HG02981 (cell line): ENCODE measurements at regions not wholly inside any gene's neighbourhood (a gene's known extent, or its start where the extent isn't known, plus 50 kb on each side); places are given as distances from the start of the nearest gene placed in this dataset.

ENCODE experiments used
- ATAC-seq: cut with Tn5 transposase; IDR thresholded peaks from one replicate; pipeline ENCODE4 v1.9.1; 2021; ENCODE audit warnings: mild to moderate bottlenecking, moderate library complexity; ENCODE audit not compliant: unreplicated experiment

DNA sequence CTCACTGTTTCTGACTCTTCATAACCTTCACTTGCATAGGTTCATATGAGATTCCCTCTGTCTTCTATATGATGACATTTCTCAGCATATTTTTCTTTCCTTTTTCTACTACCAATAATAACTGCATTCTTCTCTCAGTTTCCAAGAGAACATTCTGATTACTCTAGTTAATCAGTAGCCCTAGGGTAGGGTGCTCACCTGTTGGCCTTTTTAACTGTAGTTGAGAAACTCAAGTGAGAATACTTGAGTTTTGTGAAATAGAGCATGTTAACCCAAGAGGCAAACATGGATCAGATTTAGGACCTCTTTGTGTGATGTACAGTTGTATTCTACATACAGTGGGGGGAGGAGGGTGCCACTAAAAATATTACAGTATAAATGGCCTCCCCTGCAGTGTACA is 308.0 kb downstream of the CMPK2 start:
- ATAC-seq: no peak

GRCh38 chr2:6562771-6563170 is 302.9 kb downstream of the CMPK2 start:
- no peak for ATAC-seq

DNA sequence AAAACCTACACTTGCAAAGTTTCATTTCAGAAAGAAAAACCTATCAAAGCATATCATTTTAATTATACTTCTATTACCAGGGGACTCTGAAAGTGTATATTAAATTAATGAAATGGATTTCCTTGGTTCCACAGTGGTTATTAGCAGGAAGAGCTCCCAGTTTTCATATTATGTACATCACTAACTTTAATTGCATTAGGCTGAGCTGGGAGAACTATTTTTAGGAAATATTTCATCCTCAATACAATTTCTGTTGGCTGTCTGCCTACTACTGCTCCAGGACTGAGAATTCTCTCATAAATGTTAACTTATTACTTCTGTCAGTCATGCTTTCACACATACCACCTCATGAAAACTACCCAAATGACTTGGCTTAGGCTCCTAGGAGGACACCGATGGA is 301.4 kb downstream of the CMPK2 start:
- no peak for ATAC-seq

DNA sequence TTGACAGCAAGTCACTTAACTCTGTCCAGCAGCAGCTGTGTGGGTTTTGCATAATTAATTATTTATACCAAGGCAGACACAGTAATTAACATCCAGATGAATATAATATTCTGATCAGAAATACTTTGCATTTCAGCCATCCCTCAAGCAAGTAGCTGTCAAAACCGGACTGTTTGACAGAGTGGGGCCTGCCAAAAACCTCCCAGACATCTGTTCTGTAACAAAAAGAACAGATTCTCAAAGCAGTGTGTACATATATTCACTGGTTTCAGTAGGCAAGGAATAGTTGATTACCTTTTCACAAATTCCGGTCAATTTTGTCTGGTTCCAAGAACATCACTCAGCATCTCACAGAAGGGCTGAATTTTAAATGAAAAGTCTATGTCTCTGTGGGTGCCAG is 291.6 kb downstream of the CMPK2 start:
- no peak for ATAC-seq

DNA sequence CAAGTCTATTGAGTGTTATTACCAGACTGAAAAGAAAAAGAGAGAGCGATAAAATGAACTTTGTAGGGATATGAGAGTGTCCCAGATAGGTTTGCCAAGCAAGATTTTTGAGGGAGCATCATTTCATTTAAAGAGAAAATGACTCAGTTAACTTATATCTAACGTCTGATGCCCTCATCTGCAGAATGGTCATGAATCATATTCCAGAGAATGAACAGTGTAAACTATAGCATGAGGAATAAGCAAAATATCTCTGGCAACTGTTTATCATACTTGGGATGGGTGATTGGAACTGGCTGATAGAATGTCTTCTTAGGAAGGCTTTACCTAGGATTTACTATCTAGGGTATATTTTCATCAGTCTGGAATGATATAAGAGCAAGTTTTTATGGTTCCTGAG is 289.4 kb downstream of the CMPK2 start:
- ATAC-seq: no peak

- no peak for ATAC-seq
Observed at GRCh38 chr2:6577960-6578359, 287.7 kb downstream of the CMPK2 start.

DNA sequence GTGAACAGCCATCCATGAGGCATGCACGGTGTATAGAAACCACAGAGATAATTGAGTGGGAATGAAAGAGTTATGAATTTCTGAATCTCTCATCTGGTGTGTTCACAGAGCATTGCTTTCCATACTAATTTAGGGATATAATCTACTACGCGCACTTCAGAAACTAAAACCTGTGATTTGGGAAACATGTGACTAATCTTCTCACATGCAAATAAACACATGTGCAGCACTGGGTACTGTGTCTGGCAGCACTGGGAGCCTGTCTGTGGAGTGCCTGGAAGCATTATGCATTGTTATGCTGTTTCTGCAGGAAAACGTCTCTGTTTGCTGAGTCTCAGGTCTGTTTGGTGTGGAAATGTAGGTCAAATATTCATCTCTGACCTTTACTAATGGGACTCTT is 287.3 kb downstream of the CMPK2 start:
- no peak for ATAC-seq

DNA sequence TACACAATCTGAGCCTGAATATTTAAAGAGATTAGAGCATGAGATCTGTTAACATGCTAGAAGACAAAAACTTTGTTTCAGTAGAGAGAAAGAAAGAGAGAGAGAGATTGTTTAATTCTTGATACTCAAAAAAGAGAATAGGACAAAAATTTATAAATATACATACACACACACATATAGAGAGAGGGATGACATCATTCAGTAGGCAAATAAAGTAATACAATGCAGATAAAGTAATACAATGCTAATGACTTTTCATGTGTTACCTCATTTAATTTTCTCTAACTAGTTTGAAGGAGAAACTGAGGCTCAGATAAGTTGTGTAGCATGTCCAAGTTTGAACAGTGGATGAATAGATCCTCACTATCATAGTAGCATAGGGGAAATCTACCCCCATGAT is 286.4 kb downstream of the CMPK2 start:
- no peak for ATAC-seq

DNA sequence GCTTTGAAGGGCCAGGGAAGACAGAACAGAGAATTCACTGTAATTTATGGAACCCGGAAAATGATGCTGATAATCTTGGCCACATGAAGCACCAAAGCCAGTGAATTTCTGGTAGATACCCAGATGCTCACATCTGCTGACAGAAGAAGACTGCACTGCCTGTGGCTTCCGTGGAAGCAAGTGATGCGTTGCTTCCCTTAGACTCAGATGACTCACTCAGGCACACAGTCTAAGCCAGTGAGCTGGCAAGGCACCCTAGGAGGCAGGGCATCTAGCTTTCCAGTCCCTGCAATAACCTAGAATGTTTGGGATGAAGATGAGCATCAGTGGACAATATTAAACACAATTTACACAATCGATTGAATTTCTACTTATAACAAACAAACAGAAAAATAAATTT is 284.7 kb downstream of the CMPK2 start:
- ATAC-seq: no peak

DNA sequence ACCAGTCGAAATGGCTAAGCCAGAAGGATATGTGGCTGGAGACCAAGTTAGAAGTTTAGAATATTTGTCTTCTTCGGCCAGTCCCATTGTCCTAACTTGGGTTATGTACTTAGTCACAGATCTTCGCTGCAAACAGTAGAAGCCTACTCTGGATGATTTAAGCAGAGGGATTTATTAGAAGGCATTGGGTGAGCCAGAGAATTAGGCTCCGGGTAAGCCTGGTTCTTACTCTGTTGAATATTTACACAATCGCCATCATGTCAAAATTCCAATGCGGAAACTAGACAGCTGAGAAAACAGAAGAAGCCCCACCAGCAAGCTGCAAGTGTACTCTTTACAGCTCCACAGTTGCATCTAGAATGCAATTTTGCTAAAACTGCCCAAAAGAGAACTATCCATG is 276.6 kb downstream of the CMPK2 start:
- ATAC-seq: no peak

- no peak for ATAC-seq
Observed at GRCh38 chr2:6590442-6590841, 275.3 kb downstream of the CMPK2 start.

- no peak for ATAC-seq
Observed at GRCh38 chr2:6602471-6602870, 263.2 kb downstream of the CMPK2 start.

DNA sequence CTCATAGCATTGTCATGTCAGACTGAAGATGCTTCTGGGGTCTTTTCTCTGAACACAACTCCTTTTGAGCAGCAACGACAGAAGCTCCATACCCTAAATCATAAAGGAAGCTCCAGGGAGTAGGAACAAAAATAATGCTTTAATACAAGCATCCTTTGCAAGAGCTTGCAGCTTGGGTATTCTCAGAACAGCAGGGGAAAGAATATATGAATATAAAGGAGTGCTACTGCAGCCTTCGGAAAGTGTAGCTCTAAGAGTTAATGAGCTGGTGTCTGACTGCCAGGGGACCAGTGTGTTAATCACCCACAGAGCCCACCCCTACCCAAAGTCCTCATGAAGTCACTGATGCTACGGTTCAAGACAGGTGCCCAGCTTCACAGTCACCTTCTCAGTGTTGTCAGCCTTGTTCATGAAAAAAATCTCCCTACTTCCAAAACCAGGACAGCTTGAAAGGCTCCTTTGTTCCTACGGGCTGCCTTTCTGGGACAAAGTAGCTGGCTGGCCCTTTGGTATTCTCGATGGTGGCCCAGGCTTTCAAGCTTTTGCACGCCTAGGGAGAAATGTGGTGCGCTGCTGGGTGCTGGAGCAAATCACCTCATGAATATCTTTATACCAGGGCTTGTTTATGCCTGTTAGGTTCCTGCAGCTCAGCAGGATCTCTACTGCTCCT is 259.7 kb downstream of the CMPK2 start:
- no peak for ATAC-seq

DNA sequence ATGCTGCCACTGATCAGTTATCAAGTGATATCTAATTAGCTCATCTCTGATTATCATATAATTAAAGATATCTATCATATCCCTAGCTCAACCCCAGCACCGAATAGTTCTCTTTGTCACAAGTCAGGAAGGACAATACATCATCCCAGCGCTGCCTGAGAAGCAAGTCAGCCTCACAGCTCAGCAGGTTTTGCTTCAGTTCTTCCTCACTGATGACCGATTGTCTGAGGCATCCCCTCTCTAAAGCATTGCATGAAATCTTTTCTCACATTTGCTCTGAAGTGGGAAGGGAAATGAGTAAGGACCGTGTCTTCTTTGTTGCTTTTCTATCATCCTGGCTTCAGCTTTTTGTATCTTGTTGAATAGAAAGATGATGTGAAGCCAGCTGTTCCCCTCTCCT is 247.9 kb downstream of the CMPK2 start:
- ATAC-seq: no peak

- ATAC-seq: no peak
Observed at GRCh38 chr2:6618201-6618600, 247.5 kb downstream of the CMPK2 start.

GRCh38 chr2:6623746-6624145 is 242.0 kb downstream of the CMPK2 start:
- ATAC-seq: no peak

GRCh38 chr2:6626401-6627012 is 239.2 kb downstream of the CMPK2 start:
- no peak for ATAC-seq

- no peak for ATAC-seq
Observed at GRCh38 chr2:6627316-6627715, 238.4 kb downstream of the CMPK2 start.

DNA sequence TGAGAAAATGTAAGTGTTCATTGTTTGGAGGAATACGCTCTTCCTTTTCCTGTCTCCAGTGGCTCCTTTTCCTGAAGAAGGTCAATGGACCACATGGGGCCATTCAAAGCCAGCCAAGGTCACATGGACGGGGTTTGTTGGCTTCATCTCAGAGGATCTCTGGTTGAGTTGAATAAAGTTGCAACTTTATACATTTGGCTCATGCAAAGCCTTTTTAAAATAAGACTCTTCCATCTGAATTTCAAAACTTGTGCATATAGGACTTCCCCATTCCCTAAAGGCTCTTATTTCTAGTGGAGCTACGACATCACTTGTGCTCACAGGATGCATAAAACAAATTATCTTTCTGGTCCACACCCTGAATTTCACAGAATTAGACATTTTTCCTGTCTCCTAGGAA is 235.5 kb downstream of the CMPK2 start:
- no peak for ATAC-seq

DNA sequence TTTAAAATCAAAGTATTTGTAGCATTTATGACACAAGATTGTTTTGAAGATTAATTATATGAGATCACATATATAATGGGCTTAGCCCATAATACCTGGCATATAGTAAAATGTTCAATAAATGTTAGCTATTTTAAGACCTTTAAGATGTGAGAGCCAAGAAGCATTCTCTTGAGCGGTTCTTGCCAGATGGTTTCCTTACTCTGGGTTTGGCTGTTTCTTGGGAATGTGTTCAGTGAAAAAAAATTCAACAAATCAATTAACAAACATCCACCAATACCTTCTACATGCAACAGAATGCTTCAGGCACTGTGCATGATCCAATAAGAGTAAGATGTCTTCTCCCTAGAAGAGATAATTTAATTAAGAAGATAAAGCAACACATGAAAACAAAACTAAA is 230.4 kb downstream of the CMPK2 start:
- no peak for ATAC-seq

DNA sequence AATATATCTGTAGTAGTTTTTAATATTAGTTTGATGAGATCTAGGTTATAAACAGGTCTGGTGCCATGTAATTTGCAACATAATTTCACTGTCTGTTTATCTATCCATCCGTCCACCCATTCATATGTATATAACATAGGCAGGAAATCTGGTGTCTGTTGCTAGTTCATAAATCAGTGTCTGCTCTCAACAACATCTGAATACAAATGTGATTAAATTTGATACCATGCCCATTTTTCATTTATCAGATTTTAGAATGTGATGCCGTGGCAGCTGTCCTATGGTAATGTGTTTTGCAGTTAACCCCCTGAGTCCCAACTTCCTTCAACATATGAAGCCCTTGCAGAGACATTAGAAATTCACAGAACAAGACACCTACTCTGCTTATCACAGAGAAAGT is 228.4 kb downstream of the CMPK2 start:
- ATAC-seq: no peak

- no peak for ATAC-seq
Observed at GRCh38 chr2:6639929-6640620, 225.6 kb downstream of the CMPK2 start.
